ENCODE measurements at regions not wholly inside any gene's neighbourhood (a gene's known extent, or its start where the extent isn't known, plus 50 kb on each side); places are given as distances from the start of the nearest gene placed in this dataset.

GRCh38 chr3:74309716-74310115, 304.7 kb downstream of the CNTN3 start:
- Histone ChIP-seq H3K4me1 (ENCODE audit: control insufficient read depth, low read depth, low read length) (no peaks in the 10 kb centered on the region), H3K9ac (ENCODE audit: low read length) (no peak overlapping the region), H3K27ac (ENCODE audit: low read length) (no peak overlapping the region), H3K4me3 (ENCODE audit: low read length) (no peak overlapping the region), H3K27me3 (ENCODE audit: control insufficient read depth, insufficient read depth, low read length) (no peaks in the 10 kb centered on the region), H3K36me3 (ENCODE audit: control insufficient read depth, low read depth, low read length) (no peaks in the 10 kb centered on the region), H3K9me3 (ENCODE audit: control insufficient read depth, low read depth, low read length) (no peaks in the 10 kb centered on the region)

- H3K9ac ChIP-seq (ENCODE audit: low read length) = no peak overlapping the region
- no peaks in the 10 kb centered on the region for H3K4me1 ChIP-seq (ENCODE audit: control insufficient read depth, low read depth, low read length)
- H3K4me3 ChIP-seq (ENCODE audit: low read length) = no peak overlapping the region
- no peaks in the 10 kb centered on the region for H3K36me3 ChIP-seq (ENCODE audit: control insufficient read depth, low read depth, low read length)
- no peak overlapping the region for H3K27ac ChIP-seq (ENCODE audit: low read length)
- H3K27me3 ChIP-seq (ENCODE audit: control insufficient read depth, insufficient read depth, low read length) = no peaks in the 10 kb centered on the region
- H3K9me3 ChIP-seq (ENCODE audit: control insufficient read depth, low read depth, low read length) = no peaks in the 10 kb centered on the region
Observed at GRCh38 chr3:74304424-74304823, 310.0 kb downstream of the CNTN3 start.

GRCh38 chr3:74303711-74304110, 310.7 kb downstream of the CNTN3 start:
- no peak overlapping the region for H3K27ac ChIP-seq (ENCODE audit: low read length)
- H3K9ac ChIP-seq (ENCODE audit: low read length) = no peak overlapping the region
- H3K36me3 ChIP-seq (ENCODE audit: control insufficient read depth, low read depth, low read length) = no peaks in the 10 kb centered on the region
- no peak overlapping the region for H3K4me3 ChIP-seq (ENCODE audit: low read length)
- no peaks in the 10 kb centered on the region for H3K27me3 ChIP-seq (ENCODE audit: control insufficient read depth, insufficient read depth, low read length)
- H3K9me3 ChIP-seq (ENCODE audit: control insufficient read depth, low read depth, low read length) = no peaks in the 10 kb centered on the region
- H3K4me1 ChIP-seq (ENCODE audit: control insufficient read depth, low read depth, low read length) = no peaks in the 10 kb centered on the region

- Histone ChIP-seq H3K9ac (ENCODE audit: low read length) (no peak overlapping the region), H3K36me3 (ENCODE audit: control insufficient read depth, low read depth, low read length) (no peaks in the 10 kb centered on the region), H3K27ac (ENCODE audit: low read length) (no peak overlapping the region), H3K4me3 (ENCODE audit: low read length) (no peak overlapping the region), H3K4me1 (ENCODE audit: control insufficient read depth, low read depth, low read length) (no peaks in the 10 kb centered on the region), H3K27me3 (ENCODE audit: control insufficient read depth, insufficient read depth, low read length) (no peaks in the 10 kb centered on the region), H3K9me3 (ENCODE audit: control insufficient read depth, low read depth, low read length) (no peaks in the 10 kb centered on the region)
Observed at GRCh38 chr3:74302969-74303368, 311.5 kb downstream of the CNTN3 start.

GRCh38 chr3:74302281-74302680, 312.2 kb downstream of the CNTN3 start:
- no peak overlapping the region for H3K4me3 ChIP-seq (ENCODE audit: low read length)
- no peaks in the 10 kb centered on the region for H3K4me1 ChIP-seq (ENCODE audit: control insufficient read depth, low read depth, low read length)
- H3K9me3 ChIP-seq (ENCODE audit: control insufficient read depth, low read depth, low read length) = no peaks in the 10 kb centered on the region
- H3K27me3 ChIP-seq (ENCODE audit: control insufficient read depth, insufficient read depth, low read length) = no peaks in the 10 kb centered on the region
- no peak overlapping the region for H3K9ac ChIP-seq (ENCODE audit: low read length)
- H3K36me3 ChIP-seq (ENCODE audit: control insufficient read depth, low read depth, low read length) = no peaks in the 10 kb centered on the region
- no peak overlapping the region for H3K27ac ChIP-seq (ENCODE audit: low read length)

GRCh38 chr3:74301056-74301455, 313.4 kb downstream of the CNTN3 start:
- Histone ChIP-seq H3K36me3 (ENCODE audit: control insufficient read depth, low read depth, low read length) (no peaks in the 10 kb centered on the region), H3K9ac (ENCODE audit: low read length) (no peak overlapping the region), H3K9me3 (ENCODE audit: control insufficient read depth, low read depth, low read length) (no peaks in the 10 kb centered on the region), H3K27me3 (ENCODE audit: control insufficient read depth, insufficient read depth, low read length) (no peaks in the 10 kb centered on the region), H3K4me3 (ENCODE audit: low read length) (no peak overlapping the region), H3K4me1 (ENCODE audit: control insufficient read depth, low read depth, low read length) (no peaks in the 10 kb centered on the region), H3K27ac (ENCODE audit: low read length) (no peak overlapping the region)

GRCh38 chr3:74295479-74295878, 319.0 kb downstream of the CNTN3 start:
- H3K36me3 ChIP-seq (ENCODE audit: control insufficient read depth, low read depth, low read length) = no peaks in the 10 kb centered on the region
- no peak overlapping the region for H3K27ac ChIP-seq (ENCODE audit: low read length)
- H3K9ac ChIP-seq (ENCODE audit: low read length) = no peak overlapping the region
- H3K9me3 ChIP-seq (ENCODE audit: control insufficient read depth, low read depth, low read length) = no peaks in the 10 kb centered on the region
- no peak overlapping the region for H3K4me3 ChIP-seq (ENCODE audit: low read length)
- H3K4me1 ChIP-seq (ENCODE audit: control insufficient read depth, low read depth, low read length) = no peaks in the 10 kb centered on the region
- no peaks in the 10 kb centered on the region for H3K27me3 ChIP-seq (ENCODE audit: control insufficient read depth, insufficient read depth, low read length)

- H3K27me3 ChIP-seq (ENCODE audit: control insufficient read depth, insufficient read depth, low read length) = no peaks in the 10 kb centered on the region
- no peaks in the 10 kb centered on the region for H3K9me3 ChIP-seq (ENCODE audit: control insufficient read depth, low read depth, low read length)
- H3K4me3 ChIP-seq (ENCODE audit: low read length) = no peak overlapping the region
- H3K36me3 ChIP-seq (ENCODE audit: control insufficient read depth, low read depth, low read length) = no peaks in the 10 kb centered on the region
- no peak overlapping the region for H3K27ac ChIP-seq (ENCODE audit: low read length)
- H3K4me1 ChIP-seq (ENCODE audit: control insufficient read depth, low read depth, low read length) = no peaks in the 10 kb centered on the region
- no peak overlapping the region for H3K9ac ChIP-seq (ENCODE audit: low read length)
Observed at GRCh38 chr3:74288761-74289160, 325.7 kb downstream of the CNTN3 start.

GRCh38 chr3:74287557-74287956, 326.9 kb downstream of the CNTN3 start:
- H3K9ac ChIP-seq (ENCODE audit: low read length) = no peak overlapping the region
- no peaks in the 10 kb centered on the region for H3K4me1 ChIP-seq (ENCODE audit: control insufficient read depth, low read depth, low read length)
- no peaks in the 10 kb centered on the region for H3K9me3 ChIP-seq (ENCODE audit: control insufficient read depth, low read depth, low read length)
- H3K36me3 ChIP-seq (ENCODE audit: control insufficient read depth, low read depth, low read length) = no peaks in the 10 kb centered on the region
- H3K4me3 ChIP-seq (ENCODE audit: low read length) = no peak overlapping the region
- H3K27ac ChIP-seq (ENCODE audit: low read length) = no peak overlapping the region
- no peaks in the 10 kb centered on the region for H3K27me3 ChIP-seq (ENCODE audit: control insufficient read depth, insufficient read depth, low read length)

GRCh38 chr3:74282202-74282601, 332.3 kb downstream of the CNTN3 start:
- H3K4me1 ChIP-seq (ENCODE audit: control insufficient read depth, low read depth, low read length) = no peaks in the 10 kb centered on the region
- no peak overlapping the region for H3K4me3 ChIP-seq (ENCODE audit: low read length)
- H3K27me3 ChIP-seq (ENCODE audit: control insufficient read depth, insufficient read depth, low read length) = no peaks in the 10 kb centered on the region
- no peak overlapping the region for H3K9ac ChIP-seq (ENCODE audit: low read length)
- no peak overlapping the region for H3K27ac ChIP-seq (ENCODE audit: low read length)
- no peaks in the 10 kb centered on the region for H3K9me3 ChIP-seq (ENCODE audit: control insufficient read depth, low read depth, low read length)
- H3K36me3 ChIP-seq (ENCODE audit: control insufficient read depth, low read depth, low read length) = no peaks in the 10 kb centered on the region

GRCh38 chr3:74281705-74282104, 332.8 kb downstream of the CNTN3 start:
- Histone ChIP-seq H3K9me3 (ENCODE audit: control insufficient read depth, low read depth, low read length) (no peaks in the 10 kb centered on the region), H3K27ac (ENCODE audit: low read length) (no peak overlapping the region), H3K27me3 (ENCODE audit: control insufficient read depth, insufficient read depth, low read length) (no peaks in the 10 kb centered on the region), H3K4me1 (ENCODE audit: control insufficient read depth, low read depth, low read length) (no peaks in the 10 kb centered on the region), H3K4me3 (ENCODE audit: low read length) (no peak overlapping the region), H3K9ac (ENCODE audit: low read length) (no peak overlapping the region), H3K36me3 (ENCODE audit: control insufficient read depth, low read depth, low read length) (no peaks in the 10 kb centered on the region)

GRCh38 chr3:74273555-74274402, 340.7 kb downstream of the CNTN3 start:
- no peaks in the 10 kb centered on the region for H3K9me3 ChIP-seq (ENCODE audit: control insufficient read depth, low read depth, low read length)
- H3K36me3 ChIP-seq (ENCODE audit: control insufficient read depth, low read depth, low read length) = no peaks in the 10 kb centered on the region
- H3K4me3 ChIP-seq (ENCODE audit: low read length) = no peak overlapping the region
- no peak overlapping the region for H3K27ac ChIP-seq (ENCODE audit: low read length)
- no peak overlapping the region for H3K9ac ChIP-seq (ENCODE audit: low read length)
- no peaks in the 10 kb centered on the region for H3K4me1 ChIP-seq (ENCODE audit: control insufficient read depth, low read depth, low read length)
- H3K27me3 ChIP-seq (ENCODE audit: control insufficient read depth, insufficient read depth, low read length) = no peaks in the 10 kb centered on the region

Data from iPS-18a (cell line).